RWPE1 (cell line): ENCODE measurements at regions not wholly inside any gene's neighbourhood (a gene's known extent, or its start where the extent isn't known, plus 50 kb on each side); places are given as distances from the start of the nearest gene placed in this dataset.

Experiments
- CTCF ChIA-PET: fragments of 350-600 bp; sonication (Branson Sonifier 250); formaldehyde crosslinking; extraction: SDS; loops from one replicate; lab custom pipeline; 2021; lab: Yijun Ruan, JAX
- POLR2A ChIA-PET: fragments of 400-600 bp; formaldehyde crosslinking; extraction: SDS; loops from one replicate; lab custom pipeline; 2020; ENCODE audit warnings: antibody characterized with exemption; ENCODE audit not compliant: low non-redundant PET; lab: Yijun Ruan, JAX
- DNase-seq: peaks from one replicate; pipeline ENCODE4 v3.0.0; 2012; ENCODE audit warnings: low spot score
- H3K27ac ChIP-seq: fragments of 450-650 bp; 2 replicates; pipeline ENCODE4 v1.5.1; 2017
- CTCF ChIP-seq: fragments of 450-650 bp; conservative IDR thresholded peaks from 2 replicates; pipeline ENCODE4 v1.5.1; 2017; ENCODE audit warnings: low read depth, mild to moderate bottlenecking

- ChIA-PET POLR2A (no interaction called here), CTCF (no interaction called here)
- TF ChIP-seq CTCF: no peak
- no peak overlapping the region for H3K27ac ChIP-seq
- DNase-seq: no peak
These were observed 438.3 kb downstream of the RFPL4B start for GRCh38 chr6:112785408-112785807.

GRCh38 chr6:112786801-112787200 lies 439.7 kb downstream of the RFPL4B start:
- CTCF ChIA-PET: interaction anchor here (1.0 to 1.3 kb wide), 2 partner anchors 1072 to 1073 kb away, joined by 3 read pairs; no protein-coding TSS in a partner anchor
- DNase-seq: no peak
- POLR2A ChIA-PET: no interaction called here
- no peak for TF ChIP-seq CTCF
- no peak overlapping the region for H3K27ac ChIP-seq

- no peak for TF ChIP-seq CTCF
- H3K27ac ChIP-seq: no peak overlapping the region
- POLR2A ChIA-PET: no interaction called here
- CTCF ChIA-PET: interaction anchor here (1.0 to 1.3 kb wide), 2 partner anchors 1071 to 1072 kb away, joined by 3 read pairs; no protein-coding TSS in a partner anchor
- no peak for DNase-seq
These were observed 440.2 kb downstream of the RFPL4B start for GRCh38 chr6:112787371-112787770.

GRCh38 chr6:112795316-112795715 lies 448.2 kb downstream of the RFPL4B start:
- no peak overlapping the region for H3K27ac ChIP-seq
- CTCF ChIA-PET: no interaction called here
- POLR2A ChIA-PET: no interaction called here
- no peak for DNase-seq
- no peak for TF ChIP-seq CTCF

- TF ChIP-seq CTCF: no peak
- CTCF ChIA-PET: interaction anchor here (0.7 kb wide), 1 partner anchor 1062 kb away, joined by 4 read pairs; no protein-coding TSS in a partner anchor
- no peak for DNase-seq
- H3K27ac ChIP-seq: no peak overlapping the region
- POLR2A ChIA-PET: no interaction called here
These were observed 449.6 kb downstream of the RFPL4B start for GRCh38 chr6:112796712-112797111.

GRCh38 chr6:112799889-112800288 lies 452.8 kb downstream of the RFPL4B start:
- no peak for TF ChIP-seq CTCF
- ChIA-PET POLR2A (no interaction called here), CTCF (no interaction called here)
- no peak for DNase-seq
- H3K27ac ChIP-seq: no peak overlapping the region
